ENCODE measurements at regions not wholly inside any gene's neighbourhood (a gene's known extent, or its start where the extent isn't known, plus 50 kb on each side); places are given as distances from the start of the nearest gene placed in this dataset.

GRCh38 chr15:68525815-68526214 lies 53.0 kb upstream of the CORO2B start:
- DNase-seq (ENCODE audit: low spot score), result no peak

- DNase-seq (ENCODE audit: low spot score), result peak; percentile 28
These were observed 52.5 kb upstream of the CORO2B start for GRCh38 chr15:68526269-68526668.

GRCh38 chr15:68526784-68527183 lies 52.0 kb upstream of the CORO2B start:
- no peak for DNase-seq (ENCODE audit: low spot score)

GRCh38 chr15:68528626-68529290 lies 50.0 kb upstream of the CORO2B start:
- DNase-seq (ENCODE audit: low spot score), result peak; percentile 50

Measured in SW480 (cell line).